ENCODE measurements at regions not wholly inside any gene's neighbourhood (a gene's known extent, or its start where the extent isn't known, plus 50 kb on each side); places are given as distances from the start of the nearest gene placed in this dataset.

DNA sequence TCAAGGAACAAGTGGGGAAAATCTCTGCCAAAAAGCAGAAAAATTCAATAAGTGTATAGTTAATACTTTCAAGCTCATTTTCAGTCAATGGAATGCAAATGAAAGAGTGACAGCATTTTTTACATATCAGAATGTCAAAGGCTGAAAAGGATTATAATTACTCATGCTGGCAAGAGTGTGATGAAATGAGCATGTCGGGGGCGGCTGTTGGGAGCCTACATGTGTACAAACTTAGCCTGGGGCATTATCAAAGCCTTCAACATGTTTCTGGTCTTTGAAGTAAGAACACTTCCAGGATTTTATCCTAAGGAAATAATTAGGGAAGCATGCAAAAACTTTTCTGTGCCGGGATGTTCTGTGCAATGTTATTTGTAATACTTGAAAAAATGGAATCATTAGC is 221.7 kb upstream of the LYZL1 start:
- intact Hi-C loops (cut with DNase I; ENCODE audit: low total_unique reads): no loop called here
- no peaks in the 10 kb centered on the region for H3K4me1 ChIP-seq
- TF ChIP-seq EP300 (IDR thresholded peaks at IDR 0.05): no peak
- no peak for TF ChIP-seq CTCF (IDR thresholded peaks at IDR 0.05)
- TF ChIP-seq POLR2AphosphoS5 (IDR thresholded peaks at IDR 0.05): no peak
- TF ChIP-seq POLR2A (IDR thresholded peaks at IDR 0.05): no peak
- 57 to 83% (median 61%) methylated on average over 3 of the region's 3 CpGs for WGBS, 5 donors
- H3K27me3 ChIP-seq: no peaks in the 10 kb centered on the region
- DNase-seq: no peak
- H3K27ac ChIP-seq: no peak overlapping the region
- H3K4me3 ChIP-seq: no peak overlapping the region
- H3K9me3 ChIP-seq: no peaks in the 10 kb centered on the region
- H3K36me3 ChIP-seq: no peaks in the 10 kb centered on the region

DNA sequence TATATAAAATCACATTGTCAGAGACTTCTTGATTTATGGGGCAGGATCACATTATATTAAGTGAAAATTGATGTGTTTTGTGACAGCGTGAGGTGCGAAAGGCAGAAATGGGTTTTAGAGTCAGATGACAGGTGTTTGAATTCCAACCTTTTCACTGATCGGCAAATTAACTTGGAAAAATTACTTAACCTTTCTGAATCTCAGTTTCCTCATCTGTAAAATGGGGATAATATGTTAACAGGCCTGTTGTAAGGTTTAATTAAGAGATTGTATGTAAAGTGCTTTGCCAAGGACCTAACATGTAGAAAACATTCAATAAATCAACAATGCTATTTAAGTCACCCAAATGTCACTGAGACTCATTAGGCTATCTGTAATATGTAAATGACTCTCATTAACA is 221.2 kb upstream of the LYZL1 start:
- H3K9me3 ChIP-seq: no peaks in the 10 kb centered on the region
- intact Hi-C loops (cut with DNase I; ENCODE audit: low total_unique reads): no loop called here
- 85 to 98% (median 92%) methylated on average over 3 of the region's 3 CpGs for WGBS, 5 donors
- TF ChIP-seq EP300 (IDR thresholded peaks at IDR 0.05) (no peak), POLR2A (IDR thresholded peaks at IDR 0.05) (no peak), CTCF (IDR thresholded peaks at IDR 0.05) (no peak), POLR2AphosphoS5 (IDR thresholded peaks at IDR 0.05) (no peak)
- no peak for DNase-seq
- H3K4me3 ChIP-seq: no peak overlapping the region
- H3K27me3 ChIP-seq: no peaks in the 10 kb centered on the region
- H3K36me3 ChIP-seq: no peaks in the 10 kb centered on the region
- H3K27ac ChIP-seq: no peak overlapping the region
- H3K4me1 ChIP-seq: no peaks in the 10 kb centered on the region

- intact Hi-C loops (cut with DNase I; ENCODE audit: low total_unique reads): no loop called here
- WGBS, 5 donors: 45 to 100% (median 92%) methylated on average over 1 of the region's 1 CpG
- Histone ChIP-seq H3K36me3 (no peaks in the 10 kb centered on the region), H3K27ac (no peak overlapping the region), H3K9me3 (no peaks in the 10 kb centered on the region), H3K27me3 (no peaks in the 10 kb centered on the region), H3K4me1 (no peaks in the 10 kb centered on the region), H3K4me3 (no peak overlapping the region)
- no peak for DNase-seq
- TF ChIP-seq POLR2AphosphoS5 (IDR thresholded peaks at IDR 0.05) (no peak), CTCF (IDR thresholded peaks at IDR 0.05) (no peak), EP300 (IDR thresholded peaks at IDR 0.05) (no peak), POLR2A (IDR thresholded peaks at IDR 0.05) (no peak)
Measured at GRCh38 chr10:29068302-29068701, 220.6 kb upstream of the LYZL1 start.

DNA sequence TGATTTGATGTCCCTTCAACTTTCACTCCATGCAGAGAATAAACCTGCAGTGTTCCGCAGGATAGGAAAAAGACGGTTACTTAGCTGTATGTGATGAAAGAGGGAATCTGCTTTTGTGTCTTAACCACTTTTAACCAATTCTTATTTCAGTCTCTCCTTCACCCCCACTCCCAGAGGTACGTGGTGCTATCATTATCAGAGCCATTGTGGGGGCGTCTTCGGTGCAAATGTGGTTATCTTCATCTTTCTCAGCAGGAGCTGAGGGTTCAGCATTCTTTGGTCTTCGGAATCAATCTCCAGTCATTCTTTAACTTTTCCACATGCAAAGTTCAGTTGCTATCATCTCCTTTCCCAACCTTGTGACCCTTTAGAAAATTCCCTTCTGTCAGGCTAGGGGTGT is 219.9 kb upstream of the LYZL1 start:
- WGBS, 5 donors: 71 to 84% (median 77%) methylated on average over 6 of the region's 6 CpGs
- no peak overlapping the region for H3K27ac ChIP-seq
- intact Hi-C loops (cut with DNase I; ENCODE audit: low total_unique reads): no loop called here
- no peaks in the 10 kb centered on the region for H3K4me1 ChIP-seq
- no peaks in the 10 kb centered on the region for H3K36me3 ChIP-seq
- TF ChIP-seq POLR2AphosphoS5 (IDR thresholded peaks at IDR 0.05): no peak
- no peak for TF ChIP-seq CTCF (IDR thresholded peaks at IDR 0.05)
- TF ChIP-seq POLR2A (IDR thresholded peaks at IDR 0.05): no peak
- no peak for TF ChIP-seq EP300 (IDR thresholded peaks at IDR 0.05)
- H3K27me3 ChIP-seq: no peaks in the 10 kb centered on the region
- no peak overlapping the region for H3K4me3 ChIP-seq
- no peaks in the 10 kb centered on the region for H3K9me3 ChIP-seq
- no peak for DNase-seq

All from stomach (tissue), 8 donors.